ENCODE measurements at regions not wholly inside any gene's neighbourhood (a gene's known extent, or its start where the extent isn't known, plus 50 kb on each side); places are given as distances from the start of the nearest gene placed in this dataset.
"Not testable (repeated sequence)": the region's sequence is repeated elsewhere in the genome, so short reads cannot be mapped to it uniquely, and the experiment has no call there.

DNA sequence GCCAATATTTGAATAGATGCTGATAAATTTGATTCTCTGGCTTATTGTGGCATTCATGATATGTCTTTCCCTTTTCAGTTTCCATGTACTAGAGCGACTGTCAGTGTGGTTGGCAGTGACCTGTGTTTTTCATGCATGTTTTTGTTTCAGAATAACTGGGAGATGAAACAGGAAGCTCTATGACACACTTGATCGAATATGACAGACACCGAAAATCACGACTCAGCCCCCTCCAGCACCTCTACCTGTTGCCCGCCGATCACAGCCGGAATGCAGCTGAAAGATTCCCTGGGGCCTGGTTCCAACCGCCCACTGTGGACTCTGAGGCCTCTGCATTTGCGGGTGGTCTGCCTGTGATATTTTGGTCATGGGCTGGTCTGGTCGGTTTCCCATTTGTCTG, 226.8 kb upstream of the PLGLB2 start:
- H3K4me3 ChIP-seq; H3K27ac ChIP-seq; H3K9me3 ChIP-seq (replicated peaks); H3K4me1 ChIP-seq (replicated peaks); DNase-seq (ENCODE audit: low read depth in 1 of 2, low spot score in 2 of 2); H3K36me3 ChIP-seq; H3K27me3 ChIP-seq (replicated peaks): not testable (repeated sequence)

DNA sequence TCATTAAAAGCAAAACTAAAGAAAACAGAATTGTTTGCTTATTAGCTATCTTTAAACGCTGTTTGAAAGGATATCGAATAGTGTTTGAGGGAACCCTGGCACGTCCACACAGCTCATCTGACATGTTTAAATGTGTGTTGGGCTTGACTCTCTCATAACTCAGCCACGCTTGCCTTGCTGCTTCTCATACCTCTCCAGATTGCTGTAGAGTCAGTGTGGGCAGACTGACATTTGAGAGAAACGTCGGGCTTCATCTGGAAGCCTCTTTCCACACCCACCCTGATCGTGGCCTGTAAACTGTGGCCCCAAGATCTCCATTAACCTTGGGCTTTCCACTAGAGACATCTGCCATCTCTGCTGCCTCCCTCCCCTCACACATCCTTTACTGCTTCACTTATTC, 226.4 kb upstream of the PLGLB2 start:
- not testable (repeated sequence) for DNase-seq (ENCODE audit: low read depth in 1 of 2, low spot score in 2 of 2); H3K9me3 ChIP-seq (replicated peaks)

DNA sequence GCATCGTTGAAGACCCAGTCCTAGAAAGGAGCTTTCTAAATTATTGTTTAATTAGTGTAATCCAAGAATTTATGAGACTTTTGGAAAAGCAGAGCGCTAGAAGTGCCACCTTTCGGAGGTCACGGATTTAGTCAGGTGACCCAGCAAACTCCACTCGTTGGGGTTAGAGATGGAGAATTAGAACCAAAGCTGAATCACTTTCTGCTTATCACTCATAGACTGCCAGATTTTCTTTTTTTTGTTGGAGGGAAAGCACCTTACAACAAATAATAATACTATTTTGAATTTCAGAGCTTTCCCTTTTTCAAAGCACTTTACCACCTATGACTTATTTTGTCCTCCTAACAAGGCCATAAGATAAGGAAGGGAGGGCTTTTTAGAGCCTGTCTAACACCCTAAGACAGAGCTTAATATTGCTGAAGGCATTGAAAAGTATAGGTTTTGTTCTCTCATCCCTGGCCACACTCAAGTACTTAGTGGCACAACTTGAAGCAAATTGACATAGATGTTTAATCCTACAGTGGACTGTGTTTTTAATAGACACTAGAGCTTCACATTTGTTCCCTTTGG, 223.2 kb upstream of the PLGLB2 start:
- H3K36me3 ChIP-seq; H3K4me3 ChIP-seq; H3K27me3 ChIP-seq (replicated peaks); H3K27ac ChIP-seq; H3K9me3 ChIP-seq (replicated peaks); H3K4me1 ChIP-seq (replicated peaks); DNase-seq (ENCODE audit: low read depth in 1 of 2, low spot score in 2 of 2): not testable (repeated sequence)

More for the DNA sequence above, 226.4 kb upstream of the PLGLB2 start:
- not testable (repeated sequence) for H3K36me3 ChIP-seq; H3K4me3 ChIP-seq; H3K27ac ChIP-seq; H3K27me3 ChIP-seq (replicated peaks); H3K4me1 ChIP-seq (replicated peaks)

DNA sequence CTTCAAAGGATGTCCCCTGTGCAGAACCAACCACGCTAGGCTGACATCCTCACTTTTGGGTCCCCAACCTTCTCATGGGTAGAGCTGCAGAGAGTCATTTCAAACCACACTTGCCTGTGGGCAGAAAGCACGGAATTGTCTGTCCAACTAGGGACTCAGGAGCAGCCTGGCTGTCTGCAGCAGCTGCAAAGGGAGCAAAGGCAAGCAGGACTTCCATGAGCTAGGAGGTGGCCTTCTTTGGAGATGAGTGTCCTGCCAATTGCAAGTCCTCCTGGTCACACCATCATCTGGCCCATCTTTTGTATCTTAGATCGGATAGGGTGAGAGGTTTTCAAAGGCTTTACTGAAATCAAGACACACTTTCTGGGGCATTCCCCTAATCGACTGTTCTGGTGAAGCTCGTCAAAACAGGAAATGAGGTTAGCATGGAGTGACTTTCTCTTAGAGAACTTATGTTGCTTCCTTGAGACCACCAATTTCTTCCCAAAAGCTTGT, 222.3 kb upstream of the PLGLB2 start:
- H3K4me1 ChIP-seq (replicated peaks); H3K9me3 ChIP-seq (replicated peaks); H3K36me3 ChIP-seq; DNase-seq (ENCODE audit: low read depth in 1 of 2, low spot score in 2 of 2); H3K27ac ChIP-seq; H3K27me3 ChIP-seq (replicated peaks); H3K4me3 ChIP-seq: not testable (repeated sequence)

DNA sequence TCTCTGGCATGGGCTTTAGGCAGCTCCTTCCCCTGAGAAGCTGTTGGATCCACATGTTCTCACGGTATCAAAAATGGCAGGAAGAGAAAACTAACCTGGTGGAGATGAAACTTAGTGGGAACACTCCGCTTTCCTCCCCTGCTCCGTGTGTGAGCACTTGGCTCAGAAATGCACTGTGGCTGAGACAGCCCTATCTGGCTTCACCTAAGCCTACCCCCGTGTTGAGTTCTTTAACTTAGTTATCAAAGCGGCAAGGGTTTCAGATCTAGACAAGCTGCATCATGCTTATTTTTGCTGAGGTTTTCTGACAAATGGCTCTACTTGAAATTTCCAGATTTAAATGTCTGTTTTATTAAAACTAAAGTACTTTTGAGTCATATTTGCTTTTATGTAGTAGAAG, 221.6 kb upstream of the PLGLB2 start:
- not testable (repeated sequence) for H3K36me3 ChIP-seq; DNase-seq (ENCODE audit: low read depth in 1 of 2, low spot score in 2 of 2); H3K9me3 ChIP-seq (replicated peaks); H3K4me1 ChIP-seq (replicated peaks); H3K4me3 ChIP-seq; H3K27me3 ChIP-seq (replicated peaks); H3K27ac ChIP-seq

DNA sequence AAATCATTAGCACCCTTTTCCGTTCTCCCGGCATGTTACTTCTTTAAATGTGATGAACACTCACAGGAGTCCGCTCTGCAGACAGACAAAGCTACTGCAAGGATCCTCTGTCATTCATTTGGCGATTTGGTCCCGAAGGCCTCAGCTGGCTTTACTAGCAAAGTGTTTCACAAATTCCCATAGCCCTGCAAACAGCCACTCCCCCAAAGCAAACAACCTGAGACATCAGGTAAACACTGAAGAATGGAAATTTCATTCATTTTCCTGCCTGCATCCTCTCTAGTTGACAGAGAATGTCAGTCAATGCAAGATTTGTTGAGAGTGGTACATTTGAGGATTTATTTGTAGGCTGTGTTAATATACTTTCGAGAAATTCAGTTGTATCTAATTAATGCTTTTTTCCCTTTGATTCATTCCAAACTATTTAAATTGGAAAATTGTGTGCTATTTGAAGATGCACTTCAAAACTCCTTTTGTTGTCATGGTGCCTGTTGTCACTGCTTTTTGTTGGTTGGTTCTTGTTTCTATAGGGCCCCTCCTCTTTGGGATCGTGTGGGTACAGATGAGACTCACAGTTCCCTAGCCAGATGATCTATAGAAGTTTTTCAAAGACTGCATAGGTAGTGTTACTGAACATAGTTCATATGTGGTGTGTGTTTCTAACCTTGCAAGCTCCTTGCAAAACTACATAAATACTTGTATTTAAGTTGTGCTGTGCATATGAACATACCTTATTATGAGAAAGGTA, 215.7 kb upstream of the PLGLB2 start:
- not testable (repeated sequence) for H3K4me1 ChIP-seq (replicated peaks); H3K27ac ChIP-seq; H3K36me3 ChIP-seq; DNase-seq (ENCODE audit: low read depth in 1 of 2, low spot score in 2 of 2); H3K27me3 ChIP-seq (replicated peaks); H3K9me3 ChIP-seq (replicated peaks); H3K4me3 ChIP-seq

DNA sequence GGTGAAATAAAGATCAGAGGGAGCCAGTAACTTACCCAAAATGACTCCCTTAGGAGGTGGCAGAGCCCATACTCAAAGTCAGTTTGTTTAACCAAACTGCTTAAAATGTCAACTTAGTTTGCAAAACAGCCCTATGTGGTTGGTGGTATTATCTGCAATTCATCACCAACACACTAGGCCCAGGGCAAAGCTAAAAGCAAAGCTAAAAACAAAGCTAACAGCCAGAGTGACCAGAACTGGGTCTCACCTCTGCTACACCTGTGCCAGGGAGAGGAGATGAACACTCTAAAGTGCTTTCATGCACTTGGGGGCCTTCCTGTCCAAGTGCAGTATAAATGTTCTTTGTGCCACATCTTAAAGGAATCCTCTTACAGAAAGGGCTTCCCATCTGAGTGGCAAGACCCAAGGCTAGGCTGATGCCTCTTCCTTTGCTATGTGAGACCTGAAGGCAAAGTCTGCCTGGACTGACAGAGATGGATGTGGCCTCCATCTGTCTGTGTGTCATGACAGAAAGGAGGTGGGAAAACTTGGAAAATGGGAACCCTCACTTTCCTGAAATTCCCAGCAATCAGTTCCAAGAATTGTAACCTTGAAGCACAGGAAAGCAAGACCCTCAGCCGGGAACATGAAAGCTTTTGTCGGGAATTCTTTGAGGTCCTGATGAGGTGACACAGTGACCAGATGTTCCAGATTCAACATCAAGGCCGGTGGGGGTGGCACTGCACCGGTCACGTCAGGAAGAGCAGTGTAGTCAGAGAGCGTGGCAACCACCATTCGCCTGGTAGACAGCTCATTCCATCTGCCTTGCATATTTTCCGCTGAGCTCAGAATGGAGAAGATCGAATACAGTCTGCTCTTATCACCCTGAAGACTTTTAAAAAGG, 214.3 kb upstream of the PLGLB2 start:
- DNase-seq (ENCODE audit: low read depth in 1 of 2, low spot score in 2 of 2), result peak in 1 of 2 experiments; percentile 12
- not testable (repeated sequence) for H3K27ac ChIP-seq; H3K9me3 ChIP-seq (replicated peaks); H3K4me3 ChIP-seq; H3K4me1 ChIP-seq (replicated peaks); H3K36me3 ChIP-seq; H3K27me3 ChIP-seq (replicated peaks)

DNA sequence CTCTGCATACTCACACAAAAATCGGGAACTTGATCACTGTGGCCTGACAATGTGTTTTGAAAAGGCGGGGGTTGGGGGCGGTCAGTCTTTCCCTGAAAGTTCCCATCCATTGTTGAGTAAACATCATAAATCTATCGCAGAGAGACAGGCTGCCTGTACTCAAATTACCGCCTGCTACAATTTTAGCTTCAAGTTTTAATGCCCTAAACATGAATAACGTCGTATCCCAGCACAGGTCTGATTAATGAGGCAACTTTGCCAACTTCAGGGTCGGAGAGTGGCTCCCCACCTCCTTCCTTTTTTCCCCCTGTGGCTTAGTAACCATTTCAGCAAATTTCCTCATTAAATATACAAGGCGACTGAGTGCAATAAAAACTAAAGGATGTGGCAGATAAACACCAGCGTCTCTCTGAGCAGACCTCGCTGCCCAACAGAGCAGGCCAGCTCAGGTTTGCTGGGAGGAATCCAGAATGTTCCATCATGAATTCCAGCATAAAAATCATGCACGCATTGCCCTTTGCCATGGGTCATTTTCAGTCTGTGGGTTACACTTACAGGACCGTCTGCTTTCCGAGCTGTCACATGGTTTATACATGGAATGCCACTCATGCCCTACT, 213.5 kb upstream of the PLGLB2 start:
- not testable (repeated sequence) for H3K27me3 ChIP-seq (replicated peaks); H3K4me3 ChIP-seq; H3K27ac ChIP-seq; H3K4me1 ChIP-seq (replicated peaks); H3K9me3 ChIP-seq (replicated peaks); DNase-seq (ENCODE audit: low read depth in 1 of 2, low spot score in 2 of 2); H3K36me3 ChIP-seq

DNA sequence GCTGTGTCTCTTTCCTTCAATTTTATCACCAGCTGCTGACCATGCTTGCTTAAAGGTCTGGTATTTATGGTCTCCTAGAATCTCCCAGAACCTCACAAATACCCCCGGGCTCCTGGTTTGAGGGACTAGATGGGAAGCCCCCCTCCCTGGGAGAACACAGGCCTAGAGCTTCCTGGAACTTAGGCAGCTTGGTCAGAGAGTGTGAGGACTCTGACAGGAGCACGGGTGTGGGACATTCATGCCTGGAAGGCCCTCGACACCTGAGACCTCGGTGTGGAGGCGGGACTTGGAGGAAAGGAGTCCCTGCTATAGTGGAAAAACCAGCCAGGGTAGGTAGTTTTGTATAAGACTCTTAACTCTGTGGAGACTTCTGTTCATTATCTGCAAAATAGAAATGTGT, 211.5 kb upstream of the PLGLB2 start:
- not testable (repeated sequence) for H3K9me3 ChIP-seq (replicated peaks); H3K27me3 ChIP-seq (replicated peaks); H3K27ac ChIP-seq; H3K36me3 ChIP-seq; DNase-seq (ENCODE audit: low read depth in 1 of 2, low spot score in 2 of 2); H3K4me1 ChIP-seq (replicated peaks); H3K4me3 ChIP-seq

DNA sequence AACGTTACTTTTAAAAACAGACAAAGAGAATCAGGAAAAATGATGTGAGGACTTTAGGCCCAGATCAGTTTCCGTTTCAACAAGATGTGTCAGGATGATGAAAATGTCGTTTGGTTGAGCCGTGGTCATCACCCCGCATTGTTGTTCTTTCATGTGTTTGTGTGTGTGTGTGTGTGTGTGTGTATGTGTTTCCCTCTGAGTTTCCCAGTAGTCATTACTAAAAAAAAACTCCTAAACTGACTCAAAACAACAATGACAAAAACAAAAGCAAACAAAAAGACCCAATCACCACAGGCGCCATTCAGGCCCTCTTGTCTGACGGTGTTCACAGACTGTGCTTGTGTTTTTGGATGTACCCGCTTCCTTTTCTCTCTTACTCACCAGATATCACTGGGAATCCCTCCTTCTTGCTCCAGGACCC, 210.6 kb upstream of the PLGLB2 start:
- H3K9me3 ChIP-seq (replicated peaks); H3K4me3 ChIP-seq; H3K36me3 ChIP-seq; H3K4me1 ChIP-seq (replicated peaks); H3K27me3 ChIP-seq (replicated peaks); H3K27ac ChIP-seq: not testable (repeated sequence)
- peak in 1 of 2 experiments; percentile 14 for DNase-seq (ENCODE audit: low read depth in 1 of 2, low spot score in 2 of 2)

DNA sequence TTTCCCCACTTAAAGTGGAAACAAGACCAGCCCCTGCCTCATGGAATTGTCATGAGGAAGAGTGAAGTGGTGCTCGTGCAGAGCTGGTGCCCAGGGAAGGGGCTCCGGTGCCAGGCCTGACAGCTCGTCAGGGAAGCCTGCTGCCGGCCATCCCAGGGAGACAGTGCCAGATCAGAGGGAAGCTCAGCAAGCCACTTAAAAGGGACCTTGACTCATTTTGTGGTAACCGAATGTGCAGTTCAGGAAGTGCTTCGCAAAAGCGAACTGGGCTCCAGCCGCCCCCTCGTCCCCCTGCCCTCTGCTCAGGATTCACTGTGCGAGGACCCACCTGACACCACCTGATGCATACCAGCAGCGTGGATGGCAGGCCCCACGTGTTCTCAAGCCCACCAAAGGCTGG, 209.6 kb upstream of the PLGLB2 start:
- not testable (repeated sequence) for H3K9me3 ChIP-seq (replicated peaks); DNase-seq (ENCODE audit: low read depth in 1 of 2, low spot score in 2 of 2); H3K4me1 ChIP-seq (replicated peaks); H3K27ac ChIP-seq; H3K4me3 ChIP-seq; H3K36me3 ChIP-seq; H3K27me3 ChIP-seq (replicated peaks)

DNA sequence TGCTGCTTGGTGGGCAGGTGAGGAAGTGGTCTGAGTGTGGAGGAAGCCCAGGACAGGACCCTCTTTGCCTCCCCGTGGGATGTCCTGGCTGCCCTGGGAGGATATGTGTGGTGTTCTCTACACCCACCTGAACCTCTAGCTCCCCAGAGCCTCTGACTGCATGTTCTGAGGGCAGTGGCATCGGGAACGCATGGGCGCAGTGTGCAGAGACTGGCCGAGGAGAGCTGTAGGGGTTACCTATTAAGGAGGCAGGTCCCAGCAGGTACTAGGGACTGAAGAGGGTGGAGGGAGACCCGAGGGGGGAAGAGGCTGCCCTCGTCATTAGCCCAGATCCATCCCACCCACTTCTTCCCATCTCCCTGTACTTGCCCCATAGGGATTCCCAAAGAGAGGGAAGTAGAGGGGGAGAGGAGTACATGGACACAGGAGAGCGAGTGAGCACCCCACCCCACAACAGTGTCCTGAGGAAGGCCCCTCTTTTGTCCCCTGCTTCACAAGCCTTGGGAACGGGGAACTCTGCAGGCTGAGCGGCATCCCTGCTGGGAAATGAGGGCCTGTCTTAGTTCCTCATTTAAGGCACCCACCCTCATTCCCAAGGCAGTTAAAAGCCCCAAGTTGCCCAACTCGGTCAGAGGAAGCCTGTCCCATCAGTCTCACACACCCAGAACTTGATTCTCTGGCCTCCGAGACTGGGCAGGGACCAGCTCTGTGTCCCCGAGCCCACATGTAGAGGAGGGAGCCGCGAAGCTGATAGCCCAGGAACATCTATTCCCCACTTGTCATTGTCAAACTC, 208.5 kb upstream of the PLGLB2 start:
- DNase-seq (ENCODE audit: low read depth in 1 of 2, low spot score in 2 of 2); H3K27me3 ChIP-seq (replicated peaks); H3K9me3 ChIP-seq (replicated peaks); H3K36me3 ChIP-seq; H3K4me3 ChIP-seq; H3K4me1 ChIP-seq (replicated peaks); H3K27ac ChIP-seq: not testable (repeated sequence)

DNA sequence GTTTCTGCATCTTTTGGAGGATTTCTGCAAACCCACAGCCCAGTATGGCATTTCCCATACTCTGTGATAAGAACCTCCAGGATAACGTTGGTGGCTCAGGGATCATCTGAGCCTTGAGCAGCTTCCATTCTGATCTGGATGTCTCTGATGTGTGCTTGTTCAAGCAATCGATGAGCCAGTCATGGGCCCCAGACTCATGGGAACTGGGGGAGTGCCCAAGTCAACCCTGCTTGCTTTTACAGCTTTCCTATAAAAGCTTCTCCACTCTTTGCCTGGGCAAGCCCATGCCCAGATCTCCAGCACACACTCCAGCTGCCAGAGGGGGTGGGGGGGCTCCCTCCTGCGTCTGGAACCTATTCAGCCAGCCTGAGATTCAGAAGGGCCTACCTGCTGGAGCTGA, 207.6 kb upstream of the PLGLB2 start:
- H3K9me3 ChIP-seq (replicated peaks); H3K27ac ChIP-seq; H3K4me1 ChIP-seq (replicated peaks); H3K36me3 ChIP-seq; H3K4me3 ChIP-seq; H3K27me3 ChIP-seq (replicated peaks); DNase-seq (ENCODE audit: low read depth in 1 of 2, low spot score in 2 of 2): not testable (repeated sequence)

Data from SJSA1 (cell line).